Suprapubic skin (tissue), 4 donors: ENCODE measurements at regions not wholly inside any gene's neighbourhood (a gene's known extent, or its start where the extent isn't known, plus 50 kb on each side); places are given as distances from the start of the nearest gene placed in this dataset.

Experiments
- DNase-seq, 2 donors: peaks; one replicate each; pipeline ENCODE4 v3.0.0-alpha.2; 2019; ENCODE audit warnings: low spot score in 2 of 2
- H3K27ac ChIP-seq: fragments of 200-600 bp; sonication (generic); one replicate; pipeline ENCODE4 v1.5.1; 2019
- H3K27me3 ChIP-seq: fragments of 200-600 bp; sonication (generic); one replicate; pipeline ENCODE4 v1.5.1; 2019
- H3K36me3 ChIP-seq: fragments of 200-600 bp; sonication (generic); one replicate; pipeline ENCODE4 v1.5.1; 2019
- H3K4me1 ChIP-seq: fragments of 200-600 bp; sonication (generic); one replicate; pipeline ENCODE4 v1.5.1; 2019
- H3K4me3 ChIP-seq: fragments of 200-600 bp; sonication (generic); one replicate; pipeline ENCODE4 v1.5.1; 2019; ENCODE audit warnings: mild to moderate bottlenecking
- H3K9me3 ChIP-seq: fragments of 200-600 bp; sonication (generic); one replicate; pipeline ENCODE4 v1.5.1; 2019
- EP300 ChIP-seq: sonication (generic); formaldehyde crosslinking; IDR thresholded peaks from one replicate; pipeline ENCODE4 v1.6.1; 2017; ENCODE audit warnings: antibody characterized with exemption
- POLR2A ChIP-seq, 2 donors: fragments of 450-650 bp; IDR thresholded peaks; one replicate each; pipeline ENCODE4 v1.6.1; 2017; ENCODE audit warnings: antibody characterized with exemption in 2 of 2, mild to moderate bottlenecking in 2 of 2, moderate library complexity in 2 of 2
- POLR2AphosphoS5 ChIP-seq, 3 donors: sonication (generic); formaldehyde crosslinking; IDR thresholded peaks; one replicate each; pipeline ENCODE4 v1.6.1; 2017; ENCODE audit warnings: antibody characterized with exemption in 3 of 3
- WGBS: methylation state at CpG from one replicate; pipeline ENCODE4 v1.1.5; 2018; 5-methylcytosine and 5-hydroxymethylcytosine counted together
- TF ChIP-seq, protein P1 (sequence below), 2 donors: fragments of 200-600 bp in 1 of 2; fragments of 450-650 bp in 1 of 2; sonication (generic) in 1 of 2; IDR thresholded peaks; one replicate each; pipeline ENCODE4 v1.5.1; 2016 to 2019; ENCODE audit warnings: antibody characterized with exemption in 2 of 2, mild to moderate bottlenecking in 1 of 2, moderate library complexity in 1 of 2

DNA sequence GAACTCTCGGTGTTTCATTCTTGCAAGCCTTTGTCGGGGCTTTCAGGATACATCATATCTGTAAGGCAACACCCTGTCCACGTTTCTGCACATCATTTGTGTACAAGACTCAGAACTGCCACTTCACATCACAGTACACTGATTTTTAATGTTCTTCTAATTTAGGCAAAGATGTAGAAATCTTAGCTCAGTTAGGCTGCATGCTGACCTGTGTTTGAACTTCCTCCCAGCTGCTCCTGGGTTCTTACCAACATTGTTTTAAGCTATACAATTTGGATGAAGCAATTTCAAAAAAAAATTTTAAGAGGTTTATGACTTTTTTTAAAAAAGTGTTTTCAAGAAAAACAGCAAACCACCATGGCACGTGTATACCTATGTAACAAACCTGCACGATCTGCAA lies 1047.9 kb upstream of the SLC10A2 start:
- H3K4me1 ChIP-seq: no peaks in the 10 kb centered on the region
- H3K4me3 ChIP-seq: no peak overlapping the region
- 62% methylated on average over 5 of the region's 5 CpGs for WGBS
- no peaks in the 10 kb centered on the region for H3K27me3 ChIP-seq
- TF ChIP-seq, protein P1, sequence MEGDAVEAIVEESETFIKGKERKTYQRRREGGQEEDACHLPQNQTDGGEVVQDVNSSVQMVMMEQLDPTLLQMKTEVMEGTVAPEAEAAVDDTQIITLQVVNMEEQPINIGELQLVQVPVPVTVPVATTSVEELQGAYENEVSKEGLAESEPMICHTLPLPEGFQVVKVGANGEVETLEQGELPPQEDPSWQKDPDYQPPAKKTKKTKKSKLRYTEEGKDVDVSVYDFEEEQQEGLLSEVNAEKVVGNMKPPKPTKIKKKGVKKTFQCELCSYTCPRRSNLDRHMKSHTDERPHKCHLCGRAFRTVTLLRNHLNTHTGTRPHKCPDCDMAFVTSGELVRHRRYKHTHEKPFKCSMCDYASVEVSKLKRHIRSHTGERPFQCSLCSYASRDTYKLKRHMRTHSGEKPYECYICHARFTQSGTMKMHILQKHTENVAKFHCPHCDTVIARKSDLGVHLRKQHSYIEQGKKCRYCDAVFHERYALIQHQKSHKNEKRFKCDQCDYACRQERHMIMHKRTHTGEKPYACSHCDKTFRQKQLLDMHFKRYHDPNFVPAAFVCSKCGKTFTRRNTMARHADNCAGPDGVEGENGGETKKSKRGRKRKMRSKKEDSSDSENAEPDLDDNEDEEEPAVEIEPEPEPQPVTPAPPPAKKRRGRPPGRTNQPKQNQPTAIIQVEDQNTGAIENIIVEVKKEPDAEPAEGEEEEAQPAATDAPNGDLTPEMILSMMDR (IDR thresholded peaks at IDR 0.05): no peak
- TF ChIP-seq POLR2A (IDR thresholded peaks at IDR 0.05): no peak
- no peak for TF ChIP-seq POLR2AphosphoS5 (IDR thresholded peaks at IDR 0.05)
- no peak for TF ChIP-seq EP300
- H3K36me3 ChIP-seq: no peaks in the 10 kb centered on the region
- no peak for DNase-seq
- no peak overlapping the region for H3K27ac ChIP-seq
- H3K9me3 ChIP-seq: no peaks in the 10 kb centered on the region

DNA sequence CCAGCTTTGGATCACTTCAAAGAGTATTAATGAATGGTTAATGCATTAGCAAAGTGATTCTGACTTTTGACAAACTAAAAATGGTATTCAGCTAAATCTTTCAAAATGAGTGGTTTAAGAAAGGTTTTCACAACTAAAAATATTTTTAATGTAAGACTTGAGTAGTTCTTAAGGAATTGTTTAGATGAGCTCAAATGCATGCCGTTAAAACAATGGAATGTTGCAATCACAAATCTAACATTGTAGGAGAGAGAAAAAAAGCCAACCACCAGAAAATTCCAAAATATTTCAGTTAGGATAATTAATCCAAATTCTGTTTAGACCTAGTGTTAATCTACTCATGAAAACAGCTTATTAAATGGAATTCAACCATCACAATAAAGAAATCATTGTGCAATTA lies 1044.8 kb upstream of the SLC10A2 start:
- 44% methylated on average over 1 of the region's 1 CpG for WGBS
- no peaks in the 10 kb centered on the region for H3K36me3 ChIP-seq
- DNase-seq: no peak
- H3K4me1 ChIP-seq: no peaks in the 10 kb centered on the region
- no peak overlapping the region for H3K4me3 ChIP-seq
- TF ChIP-seq, protein P1 (IDR thresholded peaks at IDR 0.05): no peak
- TF ChIP-seq EP300: no peak
- TF ChIP-seq POLR2AphosphoS5 (IDR thresholded peaks at IDR 0.05): no peak
- no peak for TF ChIP-seq POLR2A (IDR thresholded peaks at IDR 0.05)
- no peak overlapping the region for H3K27ac ChIP-seq
- no peaks in the 10 kb centered on the region for H3K27me3 ChIP-seq
- no peaks in the 10 kb centered on the region for H3K9me3 ChIP-seq

GRCh38 chr13:104106705-104107393 lies 1040.6 kb upstream of the SLC10A2 start:
- TF ChIP-seq POLR2A (IDR thresholded peaks at IDR 0.05) (no peak), EP300 (no peak), POLR2AphosphoS5 (IDR thresholded peaks at IDR 0.05) (no peak)
- TF ChIP-seq, protein P1 (IDR thresholded peaks at IDR 0.05): no peak
- H3K4me1 ChIP-seq: no peaks in the 10 kb centered on the region
- no peak overlapping the region for H3K27ac ChIP-seq
- no peaks in the 10 kb centered on the region for H3K27me3 ChIP-seq
- no peaks in the 10 kb centered on the region for H3K9me3 ChIP-seq
- H3K4me3 ChIP-seq: no peak overlapping the region
- 63% methylated on average over 9 of the region's 9 CpGs for WGBS
- H3K36me3 ChIP-seq: no peaks in the 10 kb centered on the region
- no peak for DNase-seq

GRCh38 chr13:104105418-104106355 lies 1039.5 kb upstream of the SLC10A2 start:
- DNase-seq: no peak
- WGBS: 42% methylated on average over 7 of the region's 7 CpGs
- no peak overlapping the region for H3K4me3 ChIP-seq
- no peaks in the 10 kb centered on the region for H3K27me3 ChIP-seq
- TF ChIP-seq, protein P1 (IDR thresholded peaks at IDR 0.05): no peak
- TF ChIP-seq POLR2AphosphoS5 (IDR thresholded peaks at IDR 0.05) (no peak), POLR2A (IDR thresholded peaks at IDR 0.05) (no peak), EP300 (no peak)
- no peaks in the 10 kb centered on the region for H3K9me3 ChIP-seq
- H3K36me3 ChIP-seq: no peaks in the 10 kb centered on the region
- no peak overlapping the region for H3K27ac ChIP-seq
- no peaks in the 10 kb centered on the region for H3K4me1 ChIP-seq

GRCh38 chr13:104099750-104100149 lies 1033.5 kb upstream of the SLC10A2 start:
- DNase-seq: no peak
- no peak overlapping the region for H3K4me3 ChIP-seq

More at GRCh38 chr13:104099750-104100149, 1033.5 kb upstream of the SLC10A2 start:
- no peaks in the 10 kb centered on the region for H3K27me3 ChIP-seq
- H3K9me3 ChIP-seq: no peaks in the 10 kb centered on the region
- TF ChIP-seq POLR2AphosphoS5 (IDR thresholded peaks at IDR 0.05) (no peak), POLR2A (IDR thresholded peaks at IDR 0.05) (no peak), EP300 (no peak)
- TF ChIP-seq, protein P1 (IDR thresholded peaks at IDR 0.05): no peak
- H3K27ac ChIP-seq: no peak overlapping the region
- no peaks in the 10 kb centered on the region for H3K4me1 ChIP-seq
- H3K36me3 ChIP-seq: no peaks in the 10 kb centered on the region
